Neural progenitor cell (in vitro differentiated cells): ENCODE measurements at regions not wholly inside any gene's neighbourhood (a gene's known extent, or its start where the extent isn't known, plus 50 kb on each side); places are given as distances from the start of the nearest gene placed in this dataset.
"Not testable (repeated sequence)": the region's sequence is repeated elsewhere in the genome, so short reads cannot be mapped to it uniquely, and the experiment has no call there.

ENCODE experiments used
- DNase-seq: peaks from one replicate; pipeline ENCODE4 v3.0.0-alpha.2; 2016; ENCODE audit warnings: low spot score
- H2AFZ ChIP-seq: fragments of 200-600 bp; sonication (generic); replicated peaks from 2 replicates; pipeline ENCODE4 v1.6.1; 2016; ENCODE audit warnings: antibody characterized with exemption
- H3F3A ChIP-seq: fragments of 200-600 bp; sonication (generic); 2 replicates; pipeline ENCODE4 v1.6.1; 2016; ENCODE audit warnings: antibody characterized with exemption, low read depth
- H3K27ac ChIP-seq: fragments of 200-600 bp; sonication (generic); 2 replicates; pipeline ENCODE4 v1.5.1; 2016; ENCODE audit warnings: mild to moderate bottlenecking
- H3K27me3 ChIP-seq: fragments of 200-600 bp; sonication (generic); 2 replicates; pipeline ENCODE4 v1.6.1; 2016; ENCODE audit warnings: mild to moderate bottlenecking, moderate library complexity
- H3K36me3 ChIP-seq: fragments of 200-600 bp; sonication (generic); 2 replicates; pipeline ENCODE4 v1.5.1; 2016
- H3K4me1 ChIP-seq: fragments of 200-600 bp; sonication (generic); 2 replicates; pipeline ENCODE4 v1.6.1; 2016; ENCODE audit warnings: mixed run types
- H3K4me2 ChIP-seq: fragments of 200-600 bp; sonication (generic); 2 replicates; pipeline ENCODE4 v1.6.1; 2016
- H3K4me3 ChIP-seq: fragments of 200-600 bp; sonication (generic); 2 replicates; pipeline ENCODE4 v1.5.1; 2016
- H3K79me2 ChIP-seq: fragments of 200-600 bp; sonication (generic); 2 replicates; pipeline ENCODE4 v1.6.1; 2016; ENCODE audit warnings: low read depth
- H3K9ac ChIP-seq: fragments of 200-600 bp; sonication (generic); 2 replicates; pipeline ENCODE4 v1.6.1; 2016
- H3K9me3 ChIP-seq: fragments of 200-600 bp; sonication (generic); 2 replicates; pipeline ENCODE4 v1.5.1; 2016; ENCODE audit warnings: low read depth
- H4K20me1 ChIP-seq: fragments of 200-600 bp; sonication (generic); 2 replicates; pipeline ENCODE4 v1.6.1; 2016; ENCODE audit warnings: low read depth
- H3K27ac Mint-ChIP-seq: 3 replicates; pipeline ENCODE4 v1.8.0; 2021; ENCODE audit warnings: mixed read lengths
- H3K27me3 Mint-ChIP-seq: 2 replicates; pipeline ENCODE4 v1.8.0; 2022; ENCODE audit warnings: low read depth, mild to moderate bottlenecking, inconsistent platforms, moderate library complexity, mixed read lengths; ENCODE audit not compliant: insufficient read depth
- H3K36me3 Mint-ChIP-seq: 3 replicates; pipeline ENCODE4 v1.8.0; 2021; ENCODE audit warnings: mixed read lengths
- H3K4me1 Mint-ChIP-seq: 3 replicates; pipeline ENCODE4 v1.8.0; 2021; ENCODE audit warnings: mixed read lengths
- H3K4me3 Mint-ChIP-seq: 3 replicates; pipeline ENCODE4 v1.8.0; 2021; ENCODE audit warnings: mild to moderate bottlenecking, moderate library complexity, mixed read lengths
- H3K9me3 Mint-ChIP-seq: 3 replicates; pipeline ENCODE4 v1.8.0; 2020; ENCODE audit warnings: mixed read lengths
- CTCF ChIP-seq: fragments of 200-600 bp; sonication (generic); IDR thresholded peaks from 2 replicates; pipeline ENCODE4 v1.5.1; 2017; ENCODE audit warnings: antibody characterized with exemption, mild to moderate bottlenecking
- EZH2 ChIP-seq: fragments of 200-600 bp; sonication (generic); IDR thresholded peaks from 2 replicates; pipeline ENCODE4 v1.6.1; 2017; ENCODE audit warnings: antibody characterized with exemption, mild to moderate bottlenecking, moderate library complexity
- EZH2phosphoT487 ChIP-seq: fragments of 200-600 bp; sonication (generic); IDR thresholded peaks from 2 replicates; pipeline ENCODE4 v1.6.1; 2017; ENCODE audit warnings: antibody characterized with exemption

- peak overlapping the region; percentile 59 for H3K4me2 ChIP-seq
- H3K27ac ChIP-seq: peak overlapping the region; percentile 77
Measured at GRCh38 chr9:107819772-107820565, 330.4 kb upstream of the KLF4 start.

GRCh38 chr9:107818503-107818829 lies 328.9 kb upstream of the KLF4 start:
- H3K4me2 ChIP-seq, H3K36me3 ChIP-seq, H3K79me2 ChIP-seq, H3K27ac Mint-ChIP-seq, DNase-seq, H3K27me3 ChIP-seq, H3K27me3 Mint-ChIP-seq, H3K4me3 Mint-ChIP-seq, H3K36me3 Mint-ChIP-seq, H3K9me3 ChIP-seq, H3K27ac ChIP-seq, H3K4me3 ChIP-seq, H3K9ac ChIP-seq, H2AFZ ChIP-seq, H3K9me3 Mint-ChIP-seq, H4K20me1 ChIP-seq: not testable (repeated sequence)
- H3F3A ChIP-seq: peaks cover 18% of the 10 kb centered on the region
- peaks cover 12% of the 10 kb centered on the region for H3K4me1 Mint-ChIP-seq
- peaks cover 22% of the 10 kb centered on the region for H3K4me1 ChIP-seq

More at GRCh38 chr9:107819772-107820565, 330.4 kb upstream of the KLF4 start:
- peaks cover 22% of the 10 kb centered on the region for H3K4me1 ChIP-seq
- TF ChIP-seq EZH2phosphoT487 (no peak), EZH2 (no peak), CTCF (no peak)
- H3K4me1 Mint-ChIP-seq: peaks cover 12% of the 10 kb centered on the region
- H3K36me3 Mint-ChIP-seq: no peaks in the 10 kb centered on the region
- no peaks in the 10 kb centered on the region for H3K79me2 ChIP-seq
- H2AFZ ChIP-seq: peak overlapping the region; percentile 94
- no peak overlapping the region for H3K27ac Mint-ChIP-seq
- H3K27me3 ChIP-seq: no peaks in the 10 kb centered on the region
- H3K9me3 Mint-ChIP-seq: peaks cover 2% of the 10 kb centered on the region
- no peaks in the 10 kb centered on the region for H3K9me3 ChIP-seq
- no peaks in the 10 kb centered on the region for H4K20me1 ChIP-seq
- H3K4me3 ChIP-seq: no peak overlapping the region
- DNase-seq: peak; percentile 30
- H3K4me3 Mint-ChIP-seq: no peak overlapping the region
- no peak overlapping the region for H3K9ac ChIP-seq
- H3K27me3 Mint-ChIP-seq: no peaks in the 10 kb centered on the region
- H3K36me3 ChIP-seq: no peaks in the 10 kb centered on the region
- H3F3A ChIP-seq: peaks cover 18% of the 10 kb centered on the region

- H3K4me1 Mint-ChIP-seq: peaks cover 12% of the 10 kb centered on the region
- H3K4me3 Mint-ChIP-seq, H3K27me3 Mint-ChIP-seq, H3K27ac ChIP-seq, H4K20me1 ChIP-seq, H3K4me3 ChIP-seq, H3K79me2 ChIP-seq, H3K27me3 ChIP-seq, H3K36me3 ChIP-seq, H3K4me2 ChIP-seq, H3K27ac Mint-ChIP-seq, DNase-seq, H3K36me3 Mint-ChIP-seq, H3K9ac ChIP-seq, H2AFZ ChIP-seq, H3K9me3 Mint-ChIP-seq, H3K9me3 ChIP-seq: not testable (repeated sequence)
- Histone ChIP-seq H3F3A (peaks cover 18% of the 10 kb centered on the region), H3K4me1 (peaks cover 22% of the 10 kb centered on the region)
Measured at GRCh38 chr9:107817595-107818502, 328.3 kb upstream of the KLF4 start.

DNA sequence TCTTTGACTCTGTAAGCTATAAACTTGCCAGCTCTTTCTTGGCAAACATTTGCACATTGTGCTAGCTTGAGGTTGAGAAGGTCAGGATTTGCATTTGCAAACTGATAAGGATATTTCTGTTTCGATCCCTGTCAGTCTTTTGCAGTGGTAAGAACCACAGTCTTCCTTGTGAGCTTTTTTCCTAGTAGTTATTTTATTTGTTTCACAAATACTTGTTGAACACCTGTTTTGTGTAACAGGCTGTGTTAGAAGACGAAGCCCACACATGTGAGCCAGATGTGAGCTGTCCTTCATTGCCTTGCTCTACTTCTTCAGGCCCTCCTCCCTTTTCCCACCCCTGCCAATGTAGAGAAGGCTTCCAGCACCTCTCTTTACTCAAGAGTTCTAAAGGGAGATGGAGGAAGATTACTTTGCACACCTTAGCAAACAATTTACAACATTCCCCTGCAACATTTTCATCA lies 327.0 kb upstream of the KLF4 start:
- H3K79me2 ChIP-seq: no peaks in the 10 kb centered on the region
- no peak overlapping the region for H3K9ac ChIP-seq
- no peak for TF ChIP-seq CTCF
- no peak for TF ChIP-seq EZH2
- TF ChIP-seq EZH2phosphoT487: no peak
- H3F3A ChIP-seq: peaks cover 18% of the 10 kb centered on the region
- H4K20me1 ChIP-seq: no peaks in the 10 kb centered on the region
- no peaks in the 10 kb centered on the region for H3K27me3 ChIP-seq
- H3K4me3 ChIP-seq: no peak overlapping the region
- no peaks in the 10 kb centered on the region for H3K36me3 ChIP-seq
- peaks cover 2% of the 10 kb centered on the region for H3K27me3 Mint-ChIP-seq
- H3K4me2 ChIP-seq: no peak overlapping the region
- no peak overlapping the region for H3K27ac ChIP-seq
- no peaks in the 10 kb centered on the region for H3K36me3 Mint-ChIP-seq
- H2AFZ ChIP-seq: no peak overlapping the region
- DNase-seq: no peak
- no peaks in the 10 kb centered on the region for H3K9me3 ChIP-seq
- peaks cover 2% of the 10 kb centered on the region for H3K9me3 Mint-ChIP-seq
- no peak overlapping the region for H3K27ac Mint-ChIP-seq
- peaks cover 22% of the 10 kb centered on the region for H3K4me1 ChIP-seq
- H3K4me1 Mint-ChIP-seq: peaks cover 12% of the 10 kb centered on the region
- no peak overlapping the region for H3K4me3 Mint-ChIP-seq
